ENCODE measurements at regions not wholly inside any gene's neighbourhood (a gene's known extent, or its start where the extent isn't known, plus 50 kb on each side); places are given as distances from the start of the nearest gene placed in this dataset.

DNA sequence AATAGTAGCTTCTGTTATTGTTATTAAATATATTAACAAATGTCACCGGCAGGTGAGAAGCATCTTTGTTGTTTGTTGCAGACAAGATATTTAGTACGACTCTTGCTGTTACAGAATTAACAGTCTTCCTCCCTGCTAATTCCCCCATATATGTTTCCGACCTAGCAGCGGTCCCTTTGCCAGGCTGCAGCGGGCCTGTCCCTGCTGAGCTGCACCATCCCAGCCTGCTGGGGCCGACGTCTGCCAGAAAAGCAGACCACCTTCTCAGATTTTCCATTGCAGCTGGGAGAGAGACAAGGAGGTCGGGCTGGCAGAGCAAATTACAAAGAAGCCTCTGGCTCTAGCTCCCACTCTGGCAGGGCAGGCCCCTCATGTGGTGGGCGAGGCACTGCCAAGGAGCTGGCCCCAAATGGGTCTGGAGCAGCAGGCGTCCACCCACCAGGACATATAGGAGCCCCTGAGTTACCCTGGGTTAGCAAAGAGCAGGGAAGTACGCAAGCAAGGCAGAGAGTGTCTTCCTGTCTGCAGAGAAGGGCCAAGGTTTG lies 142.7 kb downstream of the FOXD2 start:
- TF ChIP-seq HDAC2 (IDR thresholded peaks at IDR 0.05; ENCODE audit: borderline replicate concordance in 1 of 2, low read depth in 2 of 2, low read length in 2 of 2) = no peak
- no peak for TF ChIP-seq SRF (IDR thresholded peaks at IDR 0.05; ENCODE audit: low read depth, low read length)
- TF ChIP-seq, protein P1, sequence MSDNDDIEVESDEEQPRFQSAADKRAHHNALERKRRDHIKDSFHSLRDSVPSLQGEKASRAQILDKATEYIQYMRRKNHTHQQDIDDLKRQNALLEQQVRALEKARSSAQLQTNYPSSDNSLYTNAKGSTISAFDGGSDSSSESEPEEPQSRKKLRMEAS (IDR thresholded peaks at IDR 0.05) = no peak
- TF ChIP-seq SIN3A (conservative IDR thresholded peaks at IDR 0.05 in 1 of 2, IDR thresholded peaks at IDR 0.05 in 1 of 2; ENCODE audit: low read depth in 1 of 2, low read length in 2 of 2) = no peak
- TF ChIP-seq, protein P2, sequence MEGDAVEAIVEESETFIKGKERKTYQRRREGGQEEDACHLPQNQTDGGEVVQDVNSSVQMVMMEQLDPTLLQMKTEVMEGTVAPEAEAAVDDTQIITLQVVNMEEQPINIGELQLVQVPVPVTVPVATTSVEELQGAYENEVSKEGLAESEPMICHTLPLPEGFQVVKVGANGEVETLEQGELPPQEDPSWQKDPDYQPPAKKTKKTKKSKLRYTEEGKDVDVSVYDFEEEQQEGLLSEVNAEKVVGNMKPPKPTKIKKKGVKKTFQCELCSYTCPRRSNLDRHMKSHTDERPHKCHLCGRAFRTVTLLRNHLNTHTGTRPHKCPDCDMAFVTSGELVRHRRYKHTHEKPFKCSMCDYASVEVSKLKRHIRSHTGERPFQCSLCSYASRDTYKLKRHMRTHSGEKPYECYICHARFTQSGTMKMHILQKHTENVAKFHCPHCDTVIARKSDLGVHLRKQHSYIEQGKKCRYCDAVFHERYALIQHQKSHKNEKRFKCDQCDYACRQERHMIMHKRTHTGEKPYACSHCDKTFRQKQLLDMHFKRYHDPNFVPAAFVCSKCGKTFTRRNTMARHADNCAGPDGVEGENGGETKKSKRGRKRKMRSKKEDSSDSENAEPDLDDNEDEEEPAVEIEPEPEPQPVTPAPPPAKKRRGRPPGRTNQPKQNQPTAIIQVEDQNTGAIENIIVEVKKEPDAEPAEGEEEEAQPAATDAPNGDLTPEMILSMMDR (IDR thresholded peaks at IDR 0.05; ENCODE audit: control extremely low read depth in 1 of 3, insufficient read depth in 1 of 3, low read depth in 1 of 3, low read length in 3 of 3) = no peak
- no peak for TF ChIP-seq TBP (IDR thresholded peaks at IDR 0.05; ENCODE audit: low read depth, low read length)
- no peak for TF ChIP-seq TAF1 (IDR thresholded peaks at IDR 0.05; ENCODE audit: low read depth, low read length)
- TF ChIP-seq EZH2 (IDR thresholded peaks at IDR 0.05; ENCODE audit: low read depth, low read length, severe bottlenecking) = no peak
- TF ChIP-seq CEBPB (IDR thresholded peaks at IDR 0.05; ENCODE audit: low read depth, low read length) = no peak
- no peak for TF ChIP-seq RBBP5 (IDR thresholded peaks at IDR 0.05; ENCODE audit: borderline replicate concordance, low read depth, low read length)

Measured in H1 (cell line).